ENCODE measurements at regions not wholly inside any gene's neighbourhood (a gene's known extent, or its start where the extent isn't known, plus 50 kb on each side); places are given as distances from the start of the nearest gene placed in this dataset.

DNA sequence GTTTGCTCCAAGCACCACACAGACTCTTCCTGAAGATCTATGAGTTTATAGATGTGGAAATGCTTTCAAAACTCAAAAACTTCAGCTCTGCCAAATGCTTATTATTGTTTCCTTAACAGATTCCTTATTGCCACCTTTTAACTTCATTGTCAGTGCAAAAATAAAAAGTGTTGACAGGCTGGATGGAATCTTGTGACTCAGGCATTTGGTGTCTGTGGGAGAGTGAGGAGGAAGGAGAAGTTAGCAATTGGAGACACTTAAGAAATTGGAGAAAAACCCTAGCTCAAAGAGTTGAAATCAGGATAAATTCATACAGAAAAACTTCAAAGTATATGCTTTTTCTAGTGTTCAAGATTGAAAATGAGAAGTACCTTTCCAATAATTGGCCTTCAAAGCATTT lies 140.6 kb upstream of the PUM3 start (continued):
- no peak for TF ChIP-seq ILK (tag; IDR thresholded peaks at IDR 0.05; ENCODE audit: borderline replicate concordance, low read depth)
- TF ChIP-seq, protein P1, sequence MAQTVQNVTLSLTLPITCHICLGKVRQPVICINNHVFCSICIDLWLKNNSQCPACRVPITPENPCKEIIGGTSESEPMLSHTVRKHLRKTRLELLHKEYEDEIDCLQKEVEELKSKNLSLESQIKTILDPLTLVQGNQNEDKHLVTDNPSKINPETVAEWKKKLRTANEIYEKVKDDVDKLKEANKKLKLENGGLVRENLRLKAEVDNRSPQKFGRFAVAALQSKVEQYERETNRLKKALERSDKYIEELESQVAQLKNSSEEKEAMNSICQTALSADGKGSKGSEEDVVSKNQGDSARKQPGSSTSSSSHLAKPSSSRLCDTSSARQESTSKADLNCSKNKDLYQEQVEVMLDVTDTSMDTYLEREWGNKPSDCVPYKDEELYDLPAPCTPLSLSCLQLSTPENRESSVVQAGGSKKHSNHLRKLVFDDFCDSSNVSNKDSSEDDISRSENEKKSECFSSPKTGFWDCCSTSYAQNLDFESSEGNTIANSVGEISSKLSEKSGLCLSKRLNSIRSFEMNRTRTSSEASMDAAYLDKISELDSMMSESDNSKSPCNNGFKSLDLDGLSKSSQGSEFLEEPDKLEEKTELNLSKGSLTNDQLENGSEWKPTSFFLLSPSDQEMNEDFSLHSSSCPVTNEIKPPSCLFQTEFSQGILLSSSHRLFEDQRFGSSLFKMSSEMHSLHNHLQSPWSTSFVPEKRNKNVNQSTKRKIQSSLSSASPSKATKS (CRISPR knock-in tag; IDR thresholded peaks at IDR 0.05), result no peak
- TF ChIP-seq U2AF1 (optimal IDR thresholded peaks at IDR 0.05; ENCODE audit: low read depth, low read length), result no peak
- no peak for TF ChIP-seq RBM22 (IDR thresholded peaks at IDR 0.05; ENCODE audit: low read depth, low read length, poor library complexity, severe bottlenecking)
- TF ChIP-seq HOXB6 (CRISPR knock-in tag; IDR thresholded peaks at IDR 0.05; ENCODE audit: borderline replicate concordance), result no peak

DNA sequence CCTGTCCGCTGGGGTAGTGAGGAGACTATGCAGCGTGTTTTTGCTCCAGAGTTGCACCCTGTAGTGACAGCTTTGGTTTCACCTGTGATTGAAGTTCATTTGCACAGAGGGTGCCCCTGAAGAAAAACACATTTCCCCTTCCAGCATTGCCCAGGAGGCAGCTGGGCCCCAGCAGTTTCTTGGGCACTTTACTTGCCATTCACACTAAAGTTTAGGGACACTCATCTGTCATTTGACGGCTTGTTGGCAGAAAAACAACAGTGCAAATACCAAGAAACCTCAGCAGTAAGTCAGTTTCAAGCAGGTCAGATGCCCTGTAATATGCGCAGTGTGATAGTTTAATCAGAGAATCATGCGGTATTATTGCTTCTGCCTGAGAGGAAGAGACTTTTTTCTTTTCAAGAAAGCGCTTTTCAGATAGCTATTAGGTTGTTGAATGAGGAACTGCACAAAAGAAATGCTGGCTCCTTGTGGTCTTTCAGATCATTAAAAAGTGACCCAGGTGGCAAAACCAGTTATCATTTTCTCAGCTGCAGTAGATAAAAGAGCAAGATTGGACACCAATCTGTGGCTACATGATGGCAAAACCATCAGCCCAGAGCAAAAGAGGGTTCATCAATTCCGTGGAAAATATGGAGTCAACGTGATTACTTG lies 136.2 kb upstream of the PUM3 start:
- Histone ChIP-seq H3K79me2 (ENCODE audit: control insufficient read depth, insufficient read depth, low read length) (no peaks in the 10 kb centered on the region), H2AFZ (ENCODE audit: low read depth, low read length) (no peak overlapping the region), H3K9me3 (replicated peaks; ENCODE audit: control insufficient read depth, insufficient read depth, low read depth, low read length) (no peaks in the 10 kb centered on the region), H3K4me2 (ENCODE audit: insufficient read depth, low read length) (no peak overlapping the region), H3K27me3 (ENCODE audit: control insufficient read depth in 2 of 2, insufficient read depth in 2 of 2, low read length in 2 of 2) (no peaks in the 10 kb centered on the region), H3K4me1 (replicated peaks in 1 of 2; ENCODE audit: control insufficient read depth in 2 of 2, insufficient read depth in 2 of 2, low read length in 2 of 2) (no peaks in the 10 kb centered on the region), H3K36me3 (ENCODE audit: control insufficient read depth, insufficient read depth, low read length) (no peaks in the 10 kb centered on the region), H3K9ac (ENCODE audit: insufficient read depth in 1 of 2, low read depth in 2 of 2, low read length in 2 of 2) (no peak overlapping the region), H3K27ac (ENCODE audit: extremely low read depth, low read depth, low read length) (no peak overlapping the region), H3K9me1 (ENCODE audit: control insufficient read depth, insufficient read depth, low read length) (no peaks in the 10 kb centered on the region), H4K20me1 (replicated peaks; ENCODE audit: control insufficient read depth, insufficient read depth, low read length) (no peaks in the 10 kb centered on the region), H3K4me3 (no peak overlapping the region)
- ChIA-PET POLR2A (interaction anchor here (0.7 kb wide), 1 partner anchor 757 kb away, joined by 3 read pairs; no protein-coding TSS in a partner anchor), CTCF (ENCODE audit: low intra/inter-chr PET ratio) (no interaction called here)
- in situ Hi-C loops (cut with MboI) (no loop called here), intact Hi-C loops (cut with micrococcal nuclease) (no loop called here)
- WGBS (ENCODE audit: insufficient coverage, low coverage, missing lambda C conversion rate), result 0% methylated on average over 5 of the region's 8 CpGs
- no peak for TF ChIP-seq TEAD2 (tag; IDR thresholded peaks at IDR 0.05)
- BruUV-seq (replicated peaks), result no TSS peak
- DNase-seq (ENCODE audit: extremely low read depth in 1 of 4, low spot score in 3 of 4), result no peak
- ATAC-seq, result no peak
- no peak for FAIRE-seq

Measured in K562 (cell line).